Right atrium auricular region (tissue), 2 donors: ENCODE measurements at regions not wholly inside any gene's neighbourhood (a gene's known extent, or its start where the extent isn't known, plus 50 kb on each side); places are given as distances from the start of the nearest gene placed in this dataset.

ENCODE experiments used
- DNase-seq: peaks from one replicate; pipeline ENCODE4 v3.0.0-alpha.2; 2019; ENCODE audit warnings: low spot score
- H3K27ac ChIP-seq, 2 donors: fragments of 200-600 bp; sonication (generic); 1 replicate in 1 of 2; 2 replicates in 1 of 2; pipeline ENCODE4 v1.5.1; 2016 to 2019
- H3K27me3 ChIP-seq, 2 donors: fragments of 200-600 bp; sonication (generic); one replicate each; pipeline versions ENCODE4 v1.5.1 to v1.6.0; 2017 to 2019
- H3K36me3 ChIP-seq: fragments of 200-600 bp; sonication (generic); one replicate; pipeline ENCODE4 v1.5.1; 2016
- H3K4me1 ChIP-seq, 2 donors: fragments of 200-600 bp; sonication (generic); one replicate each; pipeline versions ENCODE4 v1.5.1 to v1.6.0; 2017 to 2019
- H3K4me3 ChIP-seq, 2 donors: fragments of 200-600 bp; sonication (generic); 1 replicate in 1 of 2; 2 replicates in 1 of 2; pipeline ENCODE4 v1.5.1; 2017 to 2019; ENCODE audit warnings: mild to moderate bottlenecking in 1 of 2, moderate library complexity in 1 of 2
- H3K9me3 ChIP-seq, 2 donors: fragments of 200-600 bp; sonication (generic); one replicate each; pipeline ENCODE4 v1.5.1; 2019
- CTCF ChIP-seq, 2 donors: fragments of 200-600 bp; sonication (generic); IDR thresholded peaks; one replicate each; pipeline ENCODE4 v1.5.1; 2019; ENCODE audit warnings: antibody characterized with exemption in 2 of 2

- TF ChIP-seq CTCF (IDR thresholded peaks at IDR 0.05): no peak
These were observed 118.6 kb upstream of the DLGAP1 start for GRCh38 chr18:4573735-4574134.

DNA sequence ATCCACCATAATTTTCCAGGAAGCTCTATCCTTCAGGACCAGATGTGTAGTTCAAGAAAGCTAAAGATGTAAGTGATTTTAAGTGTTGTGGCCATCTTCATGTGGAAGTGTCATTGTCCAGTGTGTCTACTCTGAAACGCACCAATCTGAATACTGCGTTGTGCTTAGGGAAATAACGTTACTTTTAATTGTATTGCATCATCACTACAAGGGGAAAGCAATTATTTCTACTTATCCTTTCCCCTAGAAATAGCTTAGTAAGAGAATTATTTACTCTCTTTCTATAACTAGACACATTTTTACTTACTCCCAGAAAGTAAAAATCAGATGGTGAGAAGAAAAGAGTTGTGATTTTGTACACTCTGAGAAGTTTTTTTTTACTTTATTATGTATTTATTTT lies 102.4 kb upstream of the DLGAP1 start:
- Histone ChIP-seq H3K4me3 (no peak overlapping the region), H3K27me3 (no peaks in the 10 kb centered on the region), H3K27ac (no peak overlapping the region), H3K36me3 (no peaks in the 10 kb centered on the region), H3K9me3 (peaks cover 0 to 5% of the 10 kb centered on the region in 2 donors), H3K4me1 (no peaks in the 10 kb centered on the region)
- no peak for TF ChIP-seq CTCF (IDR thresholded peaks at IDR 0.05)
- no peak for DNase-seq

More at GRCh38 chr18:4573735-4574134, 118.6 kb upstream of the DLGAP1 start:
- no peaks in the 10 kb centered on the region for H3K27me3 ChIP-seq
- no peaks in the 10 kb centered on the region for H3K4me1 ChIP-seq
- peaks cover 0 to 36% of the 10 kb centered on the region in 2 donors for H3K9me3 ChIP-seq
- no peak overlapping the region for H3K4me3 ChIP-seq
- H3K36me3 ChIP-seq: no peaks in the 10 kb centered on the region
- DNase-seq: no peak
- H3K27ac ChIP-seq: no peak overlapping the region

- DNase-seq: no peak
- no peaks in the 10 kb centered on the region for H3K4me1 ChIP-seq
- no peak for TF ChIP-seq CTCF (IDR thresholded peaks at IDR 0.05)
- no peaks in the 10 kb centered on the region for H3K9me3 ChIP-seq
- H3K27me3 ChIP-seq: no peaks in the 10 kb centered on the region
- H3K27ac ChIP-seq: no peak overlapping the region
- no peak overlapping the region for H3K4me3 ChIP-seq
- H3K36me3 ChIP-seq: no peaks in the 10 kb centered on the region
These were observed 95.9 kb upstream of the DLGAP1 start for GRCh38 chr18:4551001-4551360.

- H3K4me1 ChIP-seq: no peaks in the 10 kb centered on the region
- H3K36me3 ChIP-seq: no peaks in the 10 kb centered on the region
- H3K27ac ChIP-seq: no peak overlapping the region
- no peaks in the 10 kb centered on the region for H3K9me3 ChIP-seq
- no peak for DNase-seq
- H3K27me3 ChIP-seq: no peaks in the 10 kb centered on the region
- TF ChIP-seq CTCF (IDR thresholded peaks at IDR 0.05): no peak
- H3K4me3 ChIP-seq: no peak overlapping the region
These were observed 94.2 kb upstream of the DLGAP1 start for GRCh38 chr18:4549164-4549872.

GRCh38 chr18:4547126-4547525 lies 92.0 kb upstream of the DLGAP1 start:
- Histone ChIP-seq H3K27ac (no peak overlapping the region), H3K4me3 (no peak overlapping the region), H3K9me3 (no peaks in the 10 kb centered on the region), H3K4me1 (no peaks in the 10 kb centered on the region), H3K27me3 (no peaks in the 10 kb centered on the region), H3K36me3 (no peaks in the 10 kb centered on the region)
- TF ChIP-seq CTCF (IDR thresholded peaks at IDR 0.05): no peak
- DNase-seq: no peak

DNA sequence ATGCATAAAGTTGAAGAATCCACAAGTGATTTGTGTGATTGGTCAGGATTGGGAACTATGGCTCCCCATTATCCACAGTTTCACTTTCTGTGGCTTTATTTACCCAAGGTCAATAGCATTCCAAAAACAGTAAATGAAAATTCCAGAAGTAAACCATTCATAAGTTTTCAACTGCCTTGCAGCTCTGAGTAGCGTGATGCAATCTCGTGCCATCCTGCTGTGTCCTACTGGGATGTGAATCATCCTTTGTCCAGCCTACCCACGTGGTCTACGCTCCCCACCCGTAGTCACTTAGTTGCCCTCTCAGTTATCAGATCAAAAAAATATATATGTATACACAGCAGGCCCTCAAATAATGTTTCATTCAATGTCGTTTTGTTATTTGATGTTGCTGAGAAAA lies 89.0 kb upstream of the DLGAP1 start:
- Histone ChIP-seq H3K27me3 (no peaks in the 10 kb centered on the region), H3K4me1 (no peaks in the 10 kb centered on the region), H3K27ac (no peak overlapping the region), H3K4me3 (no peak overlapping the region), H3K36me3 (no peaks in the 10 kb centered on the region), H3K9me3 (peaks cover 0 to 5% of the 10 kb centered on the region in 2 donors)
- no peak for TF ChIP-seq CTCF (IDR thresholded peaks at IDR 0.05)
- no peak for DNase-seq
